Activated CD8-positive, alpha-beta memory T cell treated with anti-CD3 and anti-CD28 coated beads for 4 hours (primary cell): ENCODE measurements at regions not wholly inside any gene's neighbourhood (a gene's known extent, or its start where the extent isn't known, plus 50 kb on each side); places are given as distances from the start of the nearest gene placed in this dataset.

Source experiments
- DNase-seq, 2 donors: peaks; one replicate each; pipeline ENCODE4 v3.0.0-alpha.2; 2020; ENCODE audit warnings: low read depth in 2 of 2

DNA sequence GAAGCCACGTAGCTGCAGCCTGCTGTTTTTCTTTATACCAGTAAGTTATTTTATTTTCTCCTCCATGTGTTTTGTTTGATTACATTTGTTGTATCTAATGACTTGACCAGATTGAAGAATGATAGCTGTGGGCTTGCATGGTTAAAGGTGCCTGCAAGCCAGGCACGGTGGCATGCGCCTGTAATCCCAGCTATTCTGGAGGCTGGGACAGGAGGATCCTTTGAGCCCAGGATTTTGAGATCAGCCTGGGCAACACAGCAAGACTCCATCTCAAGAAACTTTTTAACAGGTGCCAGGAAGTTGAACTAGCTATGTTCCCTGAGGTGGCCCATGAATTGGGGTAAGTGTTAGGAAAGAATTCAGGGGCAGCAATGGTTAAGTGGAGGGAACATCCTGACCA is 179.4 kb downstream of the IRS1 start:
- no peak for DNase-seq

DNA sequence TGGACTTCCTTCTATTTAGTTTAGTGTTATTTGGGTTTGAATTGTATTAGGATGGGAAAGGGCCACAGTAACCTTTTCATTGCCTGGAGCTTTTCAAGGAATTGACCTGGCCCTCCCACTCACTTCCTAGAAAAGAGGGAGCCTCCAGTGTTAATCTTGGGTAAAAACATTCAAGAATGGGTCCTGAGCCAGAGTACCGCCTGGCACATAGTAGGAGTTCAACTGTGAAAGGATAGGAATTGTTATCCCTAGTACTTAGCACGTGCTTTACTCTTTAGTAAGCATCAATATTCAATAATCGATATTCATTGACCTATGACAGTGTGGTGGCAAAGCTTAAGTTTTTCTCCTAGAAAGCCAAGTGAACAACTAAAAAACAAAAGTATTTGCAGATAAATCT is 179.9 kb downstream of the IRS1 start:
- no peak for DNase-seq

DNA sequence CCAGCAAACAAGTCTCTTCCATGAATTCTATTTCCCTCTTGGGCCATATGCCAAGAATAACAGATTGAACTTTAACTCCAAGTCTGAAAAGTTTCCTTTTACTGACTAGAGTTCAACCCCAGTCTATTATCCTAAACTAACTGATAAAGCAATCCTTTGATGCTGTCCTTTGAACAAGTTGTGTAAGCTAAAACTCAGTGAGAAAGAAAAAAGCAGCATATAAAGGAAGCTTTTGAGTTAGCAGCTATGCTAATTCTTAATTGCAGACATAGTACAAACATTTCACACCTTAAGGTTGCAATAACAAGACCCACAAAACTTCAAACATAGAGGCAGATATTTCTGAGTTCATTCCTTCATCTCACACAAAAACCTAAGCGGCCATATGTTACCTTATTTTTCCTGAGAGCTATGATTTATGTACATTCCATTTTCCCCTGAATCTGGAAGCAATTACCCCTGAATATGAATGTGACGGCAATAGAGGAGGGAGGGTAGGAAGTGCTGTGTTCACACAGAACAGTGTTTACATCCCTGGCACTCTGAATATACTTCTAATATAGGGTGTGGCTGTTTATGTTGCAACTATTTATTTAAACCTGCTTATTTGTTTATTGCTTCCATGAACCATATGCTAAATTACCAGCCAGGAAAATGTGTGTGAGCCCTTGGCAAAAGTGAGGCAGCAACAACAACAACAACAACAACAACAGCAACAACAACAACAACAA is 180.6 kb downstream of the IRS1 start:
- DNase-seq, result no peak

DNA sequence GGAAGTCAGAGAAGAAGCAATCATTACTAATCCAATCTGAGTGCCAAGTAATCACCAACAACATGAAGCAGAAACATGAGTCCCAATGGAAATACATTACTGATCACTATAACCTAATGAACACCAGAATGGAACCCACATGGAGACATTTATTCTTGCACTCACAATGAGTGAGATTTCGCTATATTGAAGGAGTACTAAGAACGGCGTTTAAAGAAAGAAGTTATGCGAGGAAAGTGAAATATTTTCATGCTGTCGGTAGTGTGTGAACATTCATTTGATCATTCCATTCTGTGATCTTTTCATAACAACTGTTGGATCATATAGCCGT is 181.1 kb downstream of the IRS1 start:
- no peak for DNase-seq

DNA sequence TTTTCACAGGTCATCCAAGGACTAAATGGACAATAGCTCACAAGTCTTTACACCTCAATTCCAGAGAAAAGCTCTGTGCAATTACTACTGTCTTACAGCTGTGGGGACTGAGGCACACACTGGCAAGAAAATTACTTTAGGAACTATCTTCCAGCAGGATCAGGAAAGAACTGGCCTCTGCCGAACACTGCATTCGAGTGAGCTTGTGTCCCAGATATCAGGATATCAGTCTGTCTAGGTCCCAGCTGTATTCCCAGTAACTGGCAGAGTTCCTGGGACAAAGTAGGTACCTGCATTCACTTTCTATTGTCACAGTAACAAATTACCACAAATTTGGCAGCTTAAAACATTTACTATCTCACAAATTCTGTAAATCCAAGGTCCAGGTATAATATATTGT is 183.7 kb downstream of the IRS1 start:
- DNase-seq, result no peak

DNA sequence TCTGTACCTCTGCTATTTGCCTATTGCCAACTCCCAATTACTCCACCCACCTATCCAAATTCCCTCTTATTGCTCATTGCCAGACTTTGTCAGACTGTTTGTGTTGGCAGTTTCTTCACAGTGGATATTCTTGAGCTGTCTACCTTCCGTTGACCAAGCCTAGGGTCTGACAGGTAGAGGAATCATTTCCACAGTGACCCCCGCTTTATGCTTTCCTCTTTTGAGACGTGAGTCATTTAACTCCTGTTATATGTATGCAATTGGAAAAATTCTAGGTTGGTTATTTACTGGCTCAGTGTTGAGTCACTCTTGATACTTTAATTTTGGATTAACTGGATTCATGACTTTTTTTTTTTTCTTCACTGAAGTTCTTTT is 187.7 kb downstream of the IRS1 start:
- no peak for DNase-seq

DNA sequence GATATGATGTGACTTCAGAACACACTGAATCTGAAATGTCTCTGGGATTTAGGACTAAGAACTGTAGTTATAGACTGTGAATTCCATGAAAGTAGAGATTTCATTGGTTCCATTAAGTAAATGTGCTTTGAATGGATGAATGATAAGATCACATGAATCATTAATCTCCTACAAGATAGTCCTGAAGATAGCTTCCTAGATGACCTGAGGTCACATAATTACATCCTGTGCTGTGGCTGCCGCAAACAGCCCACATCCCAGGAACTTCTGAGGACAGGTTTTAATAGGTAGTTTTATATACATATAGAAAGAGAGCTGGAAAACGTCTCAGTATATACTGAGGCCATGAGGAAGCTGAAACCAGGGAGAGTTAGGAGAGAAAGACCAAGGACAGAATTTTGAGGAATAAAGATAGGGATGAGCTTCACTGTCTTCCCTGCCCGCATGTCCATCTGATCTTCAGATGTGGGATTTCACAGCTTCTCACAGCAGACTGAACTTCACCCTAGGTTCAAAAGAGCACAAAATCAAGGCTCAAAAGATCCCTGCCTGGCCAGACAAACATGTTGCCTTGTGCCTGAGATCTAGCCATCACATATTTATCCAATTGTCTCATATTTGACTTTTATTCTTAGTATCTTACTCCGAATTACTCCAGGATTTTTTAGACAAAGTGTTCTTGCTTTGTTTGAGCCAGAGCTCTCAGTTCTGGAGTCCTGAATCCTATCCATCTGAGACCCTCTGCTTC is 188.2 kb downstream of the IRS1 start:
- DNase-seq, result no peak

DNA sequence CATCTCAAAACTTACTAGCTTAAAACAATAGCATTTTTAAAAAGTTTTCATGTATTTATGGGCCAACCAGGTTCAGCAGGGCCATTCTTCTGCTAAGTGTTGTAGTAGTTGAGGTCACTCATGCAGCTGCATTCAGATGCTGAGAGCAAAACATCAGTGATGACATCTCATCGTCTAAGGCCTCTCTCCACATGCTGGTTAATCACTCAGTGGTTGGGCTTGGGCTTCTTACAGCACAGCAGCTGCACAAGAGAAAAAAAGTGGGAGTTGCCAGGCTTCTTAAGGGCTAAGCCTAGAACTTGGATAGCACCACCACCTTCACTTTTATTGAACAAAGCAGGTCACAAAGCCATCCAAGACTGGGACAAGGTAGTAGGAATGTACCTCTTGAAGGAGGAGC is 190.3 kb downstream of the IRS1 start:
- DNase-seq, result no peak

DNA sequence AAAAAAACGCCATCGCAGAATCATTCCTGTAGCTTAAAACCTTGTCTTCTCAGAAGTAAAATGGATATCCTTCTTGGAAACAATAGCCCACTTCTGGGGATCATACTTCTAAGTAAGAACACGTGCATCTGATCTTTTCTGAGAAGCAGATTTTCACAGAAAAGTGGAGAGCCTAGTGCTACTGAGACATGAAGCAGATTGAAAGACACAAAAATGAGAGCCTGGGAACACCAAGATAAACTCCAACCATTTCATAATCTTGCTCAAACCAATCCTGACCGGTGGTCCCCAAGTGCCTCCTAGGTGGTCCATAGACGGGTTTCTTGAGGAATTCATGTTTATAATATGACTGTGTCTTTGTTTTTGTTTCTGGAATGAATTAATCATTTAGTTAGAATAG is 191.2 kb downstream of the IRS1 start:
- DNase-seq, result no peak

DNA sequence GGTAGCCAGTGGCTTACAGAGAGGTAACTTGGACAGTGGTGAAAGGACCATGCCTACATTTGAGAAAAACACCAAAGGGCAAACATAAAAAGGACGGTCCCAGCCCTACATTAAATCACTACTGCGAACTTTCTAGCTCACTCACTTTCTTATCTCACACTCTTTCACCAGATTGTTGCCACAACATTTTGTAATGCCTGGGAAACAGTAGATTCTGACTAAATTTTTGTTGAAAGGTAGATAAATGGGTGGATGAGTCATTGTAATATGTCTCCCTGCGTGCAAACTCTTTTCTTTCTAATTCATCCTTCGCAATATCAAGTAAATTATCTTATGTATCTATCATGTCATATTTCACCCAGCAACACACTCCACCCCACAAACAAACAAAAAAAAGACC is 192.2 kb downstream of the IRS1 start:
- DNase-seq, result no peak

DNA sequence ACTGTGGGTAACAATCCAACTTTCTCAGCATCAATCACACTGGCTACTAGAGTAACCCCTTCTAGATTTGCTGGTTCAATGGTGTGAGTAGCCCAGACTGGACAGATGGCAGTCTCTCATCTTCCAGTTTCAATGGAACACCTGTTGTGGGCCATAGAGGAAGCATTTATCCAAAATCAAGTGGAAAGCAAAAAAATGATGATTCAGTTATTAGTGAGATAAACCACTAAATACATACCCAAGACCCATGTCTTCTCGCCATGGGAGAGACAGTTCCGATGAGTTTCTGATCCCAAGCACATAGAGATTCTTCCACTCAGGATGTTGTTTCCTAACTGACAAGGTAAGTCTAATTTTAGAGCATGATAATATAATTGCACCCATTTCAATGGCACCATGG is 194.0 kb downstream of the IRS1 start:
- no peak for DNase-seq

DNA sequence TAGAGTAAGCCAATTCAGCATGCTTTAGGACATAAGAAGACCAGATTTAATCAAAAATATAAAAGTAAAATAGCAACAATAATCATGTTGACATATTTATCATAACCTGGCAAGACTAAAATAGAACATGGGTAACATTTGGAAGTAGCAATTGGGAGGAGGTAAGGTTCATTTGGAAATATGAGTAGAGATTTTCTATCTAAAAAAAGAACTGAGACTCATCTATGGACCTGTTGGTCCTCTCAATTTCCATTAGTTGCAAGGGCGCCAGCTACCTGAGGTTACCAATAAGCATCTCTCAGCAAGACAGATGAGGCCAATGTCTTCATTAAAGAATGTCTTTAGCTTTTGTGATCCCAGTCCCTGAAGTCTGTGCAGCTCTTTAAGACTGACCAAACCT is 196.0 kb downstream of the IRS1 start:
- no peak for DNase-seq

DNA sequence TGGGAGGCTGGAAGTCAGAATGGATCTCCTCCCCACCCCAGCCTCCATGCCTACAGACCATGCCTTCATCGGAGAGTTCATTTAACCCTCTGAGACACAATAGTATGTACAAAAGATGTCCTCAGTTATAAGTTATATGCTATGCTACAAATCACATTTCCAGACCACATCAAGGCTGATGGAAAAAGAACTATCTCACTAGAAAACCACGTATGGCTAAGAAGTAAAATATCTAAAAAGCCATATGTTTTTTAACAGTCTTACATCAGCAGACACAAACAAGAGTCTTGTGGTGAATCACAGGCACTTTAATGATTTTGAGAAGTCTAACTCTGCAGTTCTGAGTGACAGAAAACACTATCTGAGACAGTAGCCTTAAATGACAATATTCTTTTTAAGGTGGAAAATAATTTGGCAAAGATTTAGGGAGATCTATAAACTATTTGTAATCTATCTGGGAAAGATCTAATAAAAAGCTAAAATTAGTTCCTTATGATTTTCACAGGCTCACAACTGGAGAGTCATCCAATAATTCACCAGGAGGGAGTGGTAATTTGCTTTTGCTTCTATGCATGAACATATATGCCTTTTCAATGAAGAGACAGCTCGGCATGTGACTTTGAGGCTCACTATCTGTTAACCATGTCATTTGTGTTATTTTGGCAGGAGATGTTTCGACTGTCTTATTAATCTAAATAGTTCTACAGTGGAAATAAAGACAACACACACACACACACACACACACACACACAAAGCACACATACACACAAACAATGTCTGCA is 197.5 kb downstream of the IRS1 start:
- no peak for DNase-seq

DNA sequence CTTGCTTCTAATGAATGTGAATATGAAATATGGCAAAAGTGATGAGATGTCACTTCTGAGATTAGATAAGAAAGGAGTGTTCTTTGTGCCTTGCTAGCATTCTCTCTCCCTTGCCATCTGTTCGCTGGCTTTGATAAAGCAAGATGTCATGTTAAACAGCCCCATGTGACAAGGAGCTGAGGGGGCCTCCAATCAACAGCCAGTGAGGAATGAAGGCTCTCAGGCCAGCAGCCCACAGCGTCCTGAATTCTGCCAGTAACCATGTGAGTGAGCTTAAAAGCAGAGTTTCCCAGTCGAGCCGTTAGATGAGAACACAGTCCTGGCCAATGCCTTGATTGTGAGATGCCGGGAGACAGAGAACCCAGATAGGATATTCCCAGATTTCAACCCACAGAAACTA is 198.8 kb downstream of the IRS1 start:
- no peak for DNase-seq

DNA sequence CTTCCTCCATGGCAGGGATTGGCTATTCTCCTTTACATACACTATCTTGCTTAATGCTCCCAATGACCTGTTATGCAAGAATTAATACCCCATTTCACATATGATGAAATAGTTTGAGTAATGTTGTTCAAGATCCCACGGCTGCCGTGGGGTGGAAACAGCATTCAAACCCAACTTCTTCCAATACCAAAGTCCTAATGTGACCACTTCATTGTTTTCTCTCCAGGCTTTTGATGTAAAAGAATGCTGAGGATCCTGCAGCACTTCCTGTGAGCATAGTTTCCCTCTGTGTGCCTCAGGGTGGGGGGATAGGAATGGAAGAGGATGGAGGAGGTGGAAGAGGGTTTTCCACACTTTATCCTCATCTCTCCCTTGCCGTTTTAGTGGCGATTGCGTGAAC is 199.4 kb downstream of the IRS1 start:
- DNase-seq, result no peak

DNA sequence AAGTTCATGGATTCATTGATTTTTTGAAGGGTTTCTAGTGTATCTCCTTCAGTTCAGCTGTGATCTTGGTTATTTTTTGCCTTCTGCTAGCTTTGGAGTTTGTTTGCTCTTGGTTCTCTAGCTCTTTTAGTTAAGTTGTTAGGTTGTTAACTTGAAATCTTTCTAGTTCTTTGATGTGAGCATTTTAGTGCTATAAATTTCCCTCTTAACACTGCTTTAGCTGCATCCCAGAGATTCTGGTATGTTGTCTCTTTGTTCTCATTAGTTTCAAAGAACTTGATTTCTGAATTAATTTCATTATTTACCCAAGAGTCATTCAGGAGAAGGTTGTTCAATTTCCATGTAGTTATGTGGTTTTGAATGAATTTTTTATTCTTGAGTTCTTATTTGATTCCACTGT is 210.6 kb downstream of the IRS1 start:
- DNase-seq, result no peak

DNA sequence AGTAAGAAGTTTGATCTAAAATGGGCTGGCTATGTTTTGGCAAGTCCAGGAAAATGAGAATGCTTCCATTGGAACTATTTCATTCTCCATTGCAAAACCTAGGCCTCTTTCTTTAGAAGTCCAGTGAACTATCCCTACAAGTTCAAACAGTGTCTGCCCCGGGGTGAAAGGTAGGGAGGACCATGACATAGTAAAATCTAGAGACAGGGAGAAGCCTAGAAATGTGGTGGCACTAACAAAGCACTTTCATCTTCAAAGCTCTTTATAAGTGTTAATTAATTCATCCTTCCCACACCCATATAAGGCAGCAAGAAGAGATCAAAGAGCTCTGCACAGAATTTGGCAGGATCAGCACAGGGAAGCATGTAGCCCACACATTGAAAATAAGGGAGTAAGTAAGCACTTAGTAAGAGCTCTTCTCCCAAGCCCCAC is 214.5 kb downstream of the IRS1 start:
- no peak for DNase-seq

DNA sequence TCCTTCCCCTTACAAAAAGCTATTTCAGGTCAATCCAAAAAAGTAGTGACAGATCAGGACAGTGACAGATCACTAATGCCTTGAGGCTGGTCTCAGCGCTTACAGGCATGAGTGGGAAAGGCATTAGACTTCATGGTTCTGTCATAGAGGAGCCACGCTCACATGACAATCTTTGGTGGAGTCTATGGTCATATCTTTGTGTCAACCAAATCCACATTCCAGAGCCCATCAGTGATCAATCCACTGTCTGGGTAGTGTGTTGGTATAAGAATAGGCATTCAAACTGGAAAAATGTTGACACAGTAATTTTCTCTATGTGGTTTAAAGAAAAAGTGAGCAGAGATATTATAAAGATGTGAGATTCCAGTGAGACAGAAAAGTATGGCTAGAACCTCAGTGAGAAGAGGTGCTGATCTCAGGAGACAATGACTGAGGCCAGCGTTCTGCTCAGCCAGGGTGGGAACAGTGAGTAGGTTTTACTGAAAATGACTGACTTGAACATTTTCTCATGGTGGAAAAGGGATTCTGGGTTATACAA is 215.0 kb downstream of the IRS1 start:
- no peak for DNase-seq

DNA sequence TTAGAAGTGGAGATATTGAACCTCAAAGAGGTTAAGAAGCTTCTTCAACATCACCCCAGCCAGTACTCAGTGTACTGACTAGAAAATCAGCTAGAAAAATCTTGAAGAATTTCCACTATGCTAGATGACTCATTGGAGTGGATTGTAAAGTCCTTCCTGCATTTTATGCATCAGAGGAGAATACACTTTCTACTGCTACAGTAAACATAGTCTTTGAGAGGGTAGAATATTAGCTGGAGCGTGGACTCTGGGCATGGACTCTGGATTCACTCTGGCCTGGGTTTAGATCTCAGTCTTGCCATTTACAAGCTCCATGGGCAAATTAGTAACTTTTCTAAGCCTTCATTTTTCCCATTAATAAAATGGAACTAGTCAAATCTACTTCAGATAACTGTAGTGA is 215.9 kb downstream of the IRS1 start:
- no peak for DNase-seq

DNA sequence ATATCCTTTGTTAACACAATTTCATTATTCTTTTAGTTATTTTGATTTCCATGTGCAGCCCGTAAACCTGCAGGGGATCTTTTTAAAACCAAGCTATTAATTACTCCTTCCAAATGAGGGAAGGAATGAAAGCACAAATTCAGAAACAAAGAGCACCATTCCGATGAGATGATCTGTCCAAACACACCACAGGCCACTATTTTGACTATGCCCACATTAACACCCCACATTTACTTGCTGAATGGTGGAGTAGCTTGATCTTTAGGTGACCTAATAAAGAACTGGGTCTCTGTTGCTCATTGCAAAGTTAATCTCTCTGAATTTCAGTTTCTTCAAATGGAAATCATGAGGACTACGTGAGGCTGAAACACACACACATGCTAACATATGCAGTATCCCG is 218.0 kb downstream of the IRS1 start:
- DNase-seq, result no peak

DNA sequence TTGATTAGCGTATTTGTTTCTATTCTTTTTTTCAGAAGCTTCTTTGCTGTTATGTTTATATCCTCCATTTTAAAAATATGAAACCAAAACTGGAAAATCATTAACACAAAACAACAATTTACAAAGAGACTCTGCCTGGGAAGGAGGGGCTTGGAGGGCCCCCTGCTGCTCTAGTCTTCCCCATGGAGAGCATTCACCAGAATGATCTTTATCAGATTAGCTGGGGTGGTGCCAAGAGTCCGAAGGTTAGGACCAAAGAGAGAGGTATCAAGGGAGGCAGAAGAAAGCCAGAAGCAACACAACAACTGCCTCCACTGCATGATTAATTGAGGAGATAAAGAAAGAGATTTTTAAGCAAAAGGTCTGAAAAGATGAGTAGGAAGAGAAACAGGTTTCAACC is 218.6 kb downstream of the IRS1 start:
- no peak for DNase-seq

DNA sequence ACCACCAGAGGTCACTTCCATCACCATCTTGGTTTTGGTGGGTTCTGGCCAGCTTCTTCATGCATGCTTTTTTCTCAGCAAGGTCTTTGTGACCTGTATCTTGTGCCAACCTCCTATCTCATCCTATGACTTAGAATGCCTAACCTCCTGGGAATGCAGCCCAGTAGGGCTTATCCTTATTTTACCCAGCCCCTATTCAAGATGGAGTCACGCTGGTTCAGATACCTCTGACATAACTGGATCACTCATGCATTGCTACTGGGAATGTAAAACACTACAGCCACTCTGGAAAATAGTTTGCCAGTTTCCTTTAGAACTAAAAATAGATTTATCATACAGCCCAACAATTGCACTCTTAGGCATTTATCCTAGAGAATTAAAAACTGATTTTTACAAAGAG is 219.2 kb downstream of the IRS1 start:
- no peak for DNase-seq

DNA sequence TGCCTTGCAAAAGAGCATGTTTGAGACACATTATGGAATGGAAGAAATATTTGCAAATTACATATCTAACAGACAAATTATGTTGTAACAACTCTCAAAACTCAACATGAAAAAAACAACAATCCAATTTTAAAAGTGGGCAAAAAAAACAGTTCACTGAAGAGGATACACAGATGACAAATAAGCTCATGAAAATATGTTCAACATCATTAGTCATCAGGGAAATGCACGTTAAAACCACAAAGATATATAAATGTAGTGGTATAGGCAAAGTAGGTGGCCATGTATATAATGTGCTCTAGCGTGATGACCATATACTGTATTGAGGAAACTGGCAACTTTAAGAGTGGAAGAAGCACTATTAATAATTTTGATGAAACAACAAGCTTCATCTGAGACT is 220.1 kb downstream of the IRS1 start:
- no peak for DNase-seq
